HG03103 (cell line): ENCODE measurements at regions not wholly inside any gene's neighbourhood (a gene's known extent, or its start where the extent isn't known, plus 50 kb on each side); places are given as distances from the start of the nearest gene placed in this dataset.
"Not testable (repeated sequence)": the region's sequence is repeated elsewhere in the genome, so short reads cannot be mapped to it uniquely, and the experiment has no call there.

Experiments
- ATAC-seq: cut with Tn5 transposase; IDR thresholded peaks from one replicate; pipeline ENCODE4 v1.9.1; 2021; ENCODE audit warnings: low read depth; ENCODE audit not compliant: unreplicated experiment

DNA sequence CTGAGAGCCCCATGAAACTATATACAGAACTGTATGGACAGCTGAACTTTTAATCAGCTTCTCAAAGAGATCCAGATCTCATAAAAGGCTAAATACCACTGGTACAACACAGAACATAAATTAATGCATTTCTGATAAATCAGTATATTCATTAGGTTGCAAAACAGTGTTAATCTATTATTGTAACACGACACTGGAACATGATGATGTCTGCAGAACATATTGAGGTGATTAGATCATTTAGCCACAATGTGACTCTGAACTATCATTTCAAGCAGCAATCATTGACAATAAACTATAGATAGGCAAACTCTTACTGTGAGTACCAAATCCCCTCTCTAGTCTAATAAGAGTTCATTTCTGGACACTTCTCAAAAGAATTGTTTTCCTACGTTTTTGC lies 50.3 kb downstream of the GASK1B start:
- no peak for ATAC-seq

DNA sequence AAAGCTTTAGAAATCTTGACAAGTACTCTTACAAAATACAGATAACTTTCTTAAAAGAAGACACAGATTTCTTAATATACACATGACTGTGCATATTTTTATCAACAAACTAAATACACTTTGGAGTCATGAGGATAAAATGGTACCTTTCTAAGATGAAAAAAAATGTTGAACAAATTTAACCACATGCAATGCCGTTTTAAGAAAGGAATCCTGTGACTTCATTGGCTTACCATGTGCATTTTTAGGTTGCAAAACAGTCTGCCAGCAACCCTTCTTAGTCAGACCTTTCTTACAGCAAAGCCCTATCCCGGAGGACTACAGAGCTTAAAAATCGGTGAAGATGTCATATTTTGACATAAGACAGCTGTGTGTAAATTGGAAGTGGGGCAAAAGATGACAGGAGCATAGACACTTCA lies 51.7 kb downstream of the GASK1B start:
- ATAC-seq = no peak

DNA sequence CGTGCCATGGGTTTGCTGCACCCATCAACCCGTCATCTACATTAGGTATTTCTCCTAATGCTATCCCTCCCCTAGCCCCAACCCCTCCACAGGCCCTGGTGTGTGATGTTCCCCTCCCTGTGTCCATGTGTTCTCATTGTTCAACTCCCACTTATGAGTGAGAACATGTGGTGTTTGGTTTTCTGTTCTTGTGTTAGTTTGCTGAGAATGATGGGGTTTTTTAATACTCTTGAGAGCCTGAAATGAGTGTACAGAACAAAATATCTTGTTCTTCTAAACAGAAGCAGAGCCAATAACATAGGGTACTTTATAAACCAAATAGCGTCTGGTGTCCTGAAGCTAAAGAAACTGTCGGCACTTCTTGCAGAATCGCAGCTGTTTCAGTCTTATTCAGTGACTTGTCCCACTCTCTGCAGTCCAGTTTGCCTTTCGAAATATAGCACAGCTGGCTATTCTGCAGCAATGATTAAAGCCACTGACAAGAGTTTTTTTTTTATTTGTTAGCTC lies 52.1 kb downstream of the GASK1B start:
- ATAC-seq = not testable (repeated sequence)

DNA sequence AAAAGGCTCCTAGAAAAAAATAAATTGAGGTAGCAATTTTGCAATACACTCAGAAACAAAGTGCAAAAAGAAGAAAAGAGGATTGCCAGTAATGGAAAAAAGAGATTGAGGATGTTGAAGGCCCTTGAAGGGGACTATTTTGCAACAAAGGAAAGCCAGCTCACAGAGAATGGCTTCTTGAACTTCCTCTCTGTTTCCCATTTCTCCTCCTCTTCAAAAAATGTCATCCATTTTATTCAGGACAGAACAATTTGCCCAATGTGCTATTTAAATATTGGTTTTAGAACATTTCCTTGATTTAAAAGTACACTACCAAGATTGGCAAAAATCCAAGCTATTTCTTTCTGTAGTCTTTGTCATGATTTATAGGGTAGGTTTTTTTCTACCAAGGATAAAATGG lies 60.2 kb downstream of the GASK1B start:
- ATAC-seq = no peak

DNA sequence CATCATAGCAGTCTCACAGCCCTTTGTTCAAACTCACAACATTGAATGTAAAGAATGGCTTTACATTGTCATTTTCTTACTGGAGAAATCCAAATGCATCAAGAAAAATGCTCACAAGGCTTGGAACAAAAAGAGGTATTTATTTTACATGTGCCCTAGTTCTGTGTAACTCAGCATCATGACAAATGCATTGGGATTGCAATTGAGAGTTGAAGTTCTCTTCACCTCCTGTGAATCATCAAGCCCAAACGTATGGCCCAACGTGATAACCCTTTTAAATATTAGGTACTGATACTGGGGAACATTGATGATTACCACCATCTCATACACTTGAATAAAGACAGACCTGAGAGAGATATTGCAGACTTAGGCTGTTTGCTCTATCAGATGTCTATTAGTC lies 61.6 kb downstream of the GASK1B start:
- ATAC-seq = no peak

DNA sequence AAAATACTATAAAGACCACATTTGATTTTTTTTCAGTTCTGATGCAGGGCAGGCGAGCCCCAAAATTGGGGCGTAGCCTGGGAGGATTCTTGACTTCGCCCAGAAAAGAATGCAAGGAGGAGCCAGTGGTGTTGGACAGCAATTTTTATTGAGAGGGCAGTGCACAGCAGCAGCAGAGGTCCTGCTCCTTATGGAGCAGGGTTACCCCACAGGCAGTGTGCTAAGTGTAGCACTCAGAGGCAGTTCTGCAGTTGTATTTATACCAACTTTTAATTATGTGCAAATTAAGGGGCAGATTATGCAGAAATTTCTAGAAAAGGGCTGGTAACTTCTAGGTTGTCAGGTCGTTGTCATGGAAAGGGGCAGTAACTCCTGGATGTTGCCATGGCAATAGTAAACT lies 69.9 kb downstream of the GASK1B start:
- no peak for ATAC-seq

DNA sequence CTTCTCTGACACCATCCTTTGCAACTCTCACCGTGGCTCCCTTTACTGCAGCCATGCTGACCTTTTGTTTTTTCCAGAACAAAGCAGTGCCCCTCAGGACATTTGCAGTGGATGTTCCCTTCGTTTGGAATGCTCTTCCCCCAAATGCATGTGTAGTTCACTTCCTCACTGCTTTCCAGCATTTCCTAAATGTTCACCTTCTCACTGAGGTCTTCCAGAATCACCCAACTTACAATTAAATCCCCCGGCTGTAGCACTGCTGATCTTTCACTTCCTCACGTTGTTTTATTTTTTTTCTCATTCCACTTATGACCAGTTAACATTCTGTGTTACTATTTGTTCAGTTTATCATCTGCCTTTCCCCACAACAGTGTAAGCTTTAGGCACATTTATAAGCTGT lies 73.1 kb downstream of the GASK1B start:
- no peak for ATAC-seq

DNA sequence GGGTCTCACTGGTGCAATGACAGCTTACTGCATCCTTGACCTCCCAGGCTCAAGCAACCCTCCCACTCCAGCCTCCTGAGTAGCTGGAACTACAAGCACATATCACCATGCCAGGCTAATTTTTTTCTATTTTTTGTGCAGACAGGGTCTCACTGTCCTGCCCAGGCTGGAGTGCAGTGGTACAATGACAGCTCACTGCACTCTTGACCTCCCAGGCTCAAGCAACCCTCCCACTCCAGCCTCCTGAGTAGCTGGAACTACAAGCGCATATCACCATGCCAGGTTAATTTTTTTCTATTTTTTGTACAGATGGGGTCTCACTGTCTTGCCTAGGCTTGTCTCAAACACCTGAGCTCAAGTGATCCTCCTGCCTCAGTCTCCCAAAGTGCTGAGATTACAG lies 74.0 kb downstream of the GASK1B start:
- ATAC-seq = no peak

DNA sequence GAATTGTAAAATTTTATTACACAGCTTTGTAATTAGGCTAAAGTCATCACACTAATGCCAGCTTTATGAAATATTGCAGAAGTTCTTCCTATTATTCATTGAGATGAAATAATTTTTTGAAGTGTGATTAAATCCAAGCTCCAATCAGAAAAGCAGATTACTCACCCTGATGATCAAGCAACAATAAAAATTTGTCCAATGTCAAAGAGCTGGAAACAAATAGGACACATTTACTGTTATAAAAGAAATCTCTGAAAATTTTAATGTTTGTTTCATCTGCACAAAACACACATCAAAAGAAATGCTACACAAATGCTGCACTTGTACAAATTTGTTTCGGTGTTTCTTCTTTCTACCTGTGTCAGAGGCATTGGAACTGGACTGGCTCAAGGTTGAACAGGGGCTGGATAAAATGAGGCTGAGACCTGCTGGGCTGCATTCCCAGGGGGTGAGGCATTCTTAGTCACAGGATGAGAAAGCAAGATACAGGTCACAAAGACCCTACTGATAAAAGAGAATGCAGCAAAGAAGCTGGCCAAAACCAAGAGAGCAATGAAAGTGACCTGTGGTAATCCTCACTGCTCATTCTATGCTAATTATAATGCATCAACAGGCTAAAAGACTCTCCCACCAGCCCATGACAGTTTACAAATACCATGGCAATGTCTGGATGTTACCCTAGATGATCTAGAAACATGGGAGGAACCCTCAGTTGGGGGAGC lies 78.3 kb downstream of the GASK1B start:
- ATAC-seq = no peak

DNA sequence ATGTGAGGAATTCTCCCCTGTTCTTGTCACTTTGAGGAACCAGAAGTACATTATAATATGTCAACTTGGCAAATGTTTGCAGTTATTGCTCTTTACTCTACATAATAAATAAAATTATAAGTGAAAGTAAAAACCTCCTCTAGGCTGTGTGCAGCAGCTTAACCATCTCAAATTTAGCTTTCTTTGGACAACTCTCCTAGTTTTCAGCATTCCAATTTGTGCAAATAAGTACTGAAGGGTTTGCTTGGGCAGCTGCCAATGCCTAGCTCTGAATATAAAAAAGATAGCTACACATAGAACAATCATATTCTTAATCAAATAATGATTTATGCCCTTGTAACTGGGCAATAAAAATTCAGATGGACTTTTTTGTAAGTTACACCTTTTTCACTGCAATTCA lies 82.5 kb downstream of the GASK1B start:
- no peak for ATAC-seq

DNA sequence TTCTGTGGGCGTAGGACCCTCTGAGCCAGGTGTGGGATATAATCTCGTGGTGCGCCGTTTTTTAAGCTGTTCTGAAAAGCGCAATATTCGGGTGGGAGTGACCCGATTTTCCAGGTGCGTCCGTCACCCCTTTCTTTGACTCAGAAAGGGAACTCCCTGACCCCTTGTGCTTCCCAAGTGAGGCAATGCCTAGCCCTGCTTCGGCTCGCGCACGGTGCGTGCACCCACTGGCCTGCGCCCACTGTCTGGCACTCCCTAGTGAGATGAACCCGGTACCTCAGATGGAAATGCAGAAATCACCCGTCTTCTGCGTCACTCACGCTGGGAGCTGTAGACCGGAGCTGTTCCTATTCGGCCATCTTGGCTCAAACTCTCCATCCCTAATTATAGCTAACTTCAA lies 82.9 kb downstream of the GASK1B start:
- not testable (repeated sequence) for ATAC-seq

DNA sequence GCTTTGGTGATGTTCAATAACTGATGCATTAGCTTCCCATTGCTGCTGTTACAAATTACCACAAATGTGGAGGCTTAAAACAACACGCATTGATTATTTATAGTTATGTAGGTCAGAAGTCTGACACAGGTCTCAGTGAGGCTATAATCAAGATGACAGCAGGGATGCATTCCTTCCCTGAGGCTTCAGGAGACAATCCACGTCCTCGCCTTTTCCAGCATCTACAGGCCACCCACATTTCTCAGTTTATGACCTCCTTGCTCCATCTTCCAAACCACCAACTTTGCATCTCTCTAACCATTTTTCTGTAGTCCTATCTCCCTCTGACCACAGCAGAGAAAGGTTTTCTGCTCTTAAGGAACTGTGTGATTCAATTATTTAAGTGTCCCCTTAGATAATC lies 92.5 kb downstream of the GASK1B start:
- no peak for ATAC-seq

DNA sequence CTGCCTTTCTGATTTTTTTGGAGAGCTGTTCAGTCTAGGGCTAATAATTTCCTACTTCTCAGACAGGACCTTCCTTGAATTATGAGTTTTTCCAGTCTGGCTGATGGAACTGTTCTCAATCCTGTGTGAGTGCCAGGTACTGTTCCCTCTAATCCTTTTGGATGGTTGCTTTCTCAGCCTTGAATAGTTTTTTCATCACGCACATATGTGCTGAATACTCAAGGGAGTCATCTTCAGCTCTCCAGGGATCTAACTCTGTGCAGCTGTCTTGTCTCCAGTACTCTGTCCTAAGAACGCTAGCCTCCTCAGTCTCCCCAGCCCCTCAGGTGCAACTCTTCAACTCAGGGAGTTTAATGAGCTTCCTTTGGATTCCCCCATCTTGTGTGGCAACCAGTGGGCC lies 93.2 kb downstream of the GASK1B start:
- no peak for ATAC-seq

DNA sequence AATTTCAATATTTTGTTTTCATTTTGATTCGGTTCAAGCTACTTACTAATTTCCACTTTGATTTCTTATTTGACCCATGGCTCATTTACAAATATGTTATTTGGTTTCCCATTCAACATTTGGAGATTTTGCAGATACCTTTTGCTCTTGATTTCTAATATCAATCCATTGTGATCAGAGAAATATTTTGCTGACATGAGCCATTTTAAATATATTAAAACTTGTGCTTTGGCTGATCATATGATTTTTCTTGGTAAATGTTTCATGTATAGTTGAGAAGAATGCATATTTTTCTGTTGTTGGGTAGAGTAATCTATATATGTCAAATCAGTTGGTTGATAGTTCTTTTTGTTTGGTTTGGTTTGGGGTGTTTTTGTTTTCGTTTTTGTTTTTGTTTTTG lies 95.0 kb downstream of the GASK1B start:
- no peak for ATAC-seq

DNA sequence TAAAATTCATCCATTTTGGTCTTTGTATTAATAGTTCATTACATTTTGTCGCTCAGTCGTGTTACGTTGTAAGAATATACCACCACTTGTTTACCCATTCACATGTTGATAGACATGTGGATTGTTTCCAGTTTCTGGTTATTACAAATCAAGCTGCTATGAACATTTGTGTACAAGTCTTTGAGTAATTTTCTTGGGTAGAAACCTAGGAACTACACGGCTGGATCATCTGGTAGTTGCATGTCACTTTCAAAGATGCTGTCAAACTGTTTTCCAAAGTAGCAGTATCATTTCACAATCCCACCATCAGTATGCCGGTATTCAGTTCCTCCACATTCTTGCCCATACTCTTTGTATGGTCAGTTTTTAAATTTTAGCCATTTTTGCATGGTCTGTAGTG lies 98.0 kb downstream of the GASK1B start:
- ATAC-seq = no peak

DNA sequence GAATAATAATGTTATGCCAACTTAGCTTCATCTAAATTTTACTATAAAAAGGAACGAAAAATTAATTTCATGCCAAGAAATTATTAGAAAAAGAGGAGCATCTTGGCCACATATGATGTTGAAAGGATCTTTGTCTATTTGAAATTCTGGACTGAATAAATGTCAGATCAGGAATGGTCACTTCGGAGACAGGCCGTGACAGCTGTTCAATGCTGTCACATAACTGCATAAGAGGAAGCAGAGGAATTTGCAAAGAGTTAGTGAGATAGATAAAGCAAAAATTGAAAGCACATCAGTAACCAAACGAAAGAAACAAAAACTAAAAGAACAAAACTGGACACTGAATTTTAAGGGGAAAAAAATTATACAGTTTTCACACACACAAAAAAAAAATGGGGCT lies 100.9 kb downstream of the GASK1B start:
- ATAC-seq = no peak

DNA sequence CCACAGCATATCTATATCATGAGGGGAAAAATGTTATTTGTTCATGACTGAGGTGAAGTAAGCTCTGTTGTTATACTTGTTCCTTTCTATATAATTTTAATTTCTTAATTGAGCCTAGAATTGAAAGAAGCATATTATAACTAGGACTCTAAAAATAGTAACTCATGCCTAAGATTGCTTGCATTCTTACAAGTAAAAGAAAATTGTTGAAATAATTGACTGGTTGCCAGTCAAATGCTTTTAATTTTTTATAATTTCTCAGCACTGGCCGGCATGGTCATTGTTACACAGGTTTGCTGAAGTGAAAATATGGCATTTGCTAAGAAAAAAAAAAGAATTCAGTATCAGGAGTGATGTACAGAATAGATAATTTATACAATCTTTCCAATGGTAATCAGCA lies 104.8 kb downstream of the GASK1B start:
- no peak for ATAC-seq

DNA sequence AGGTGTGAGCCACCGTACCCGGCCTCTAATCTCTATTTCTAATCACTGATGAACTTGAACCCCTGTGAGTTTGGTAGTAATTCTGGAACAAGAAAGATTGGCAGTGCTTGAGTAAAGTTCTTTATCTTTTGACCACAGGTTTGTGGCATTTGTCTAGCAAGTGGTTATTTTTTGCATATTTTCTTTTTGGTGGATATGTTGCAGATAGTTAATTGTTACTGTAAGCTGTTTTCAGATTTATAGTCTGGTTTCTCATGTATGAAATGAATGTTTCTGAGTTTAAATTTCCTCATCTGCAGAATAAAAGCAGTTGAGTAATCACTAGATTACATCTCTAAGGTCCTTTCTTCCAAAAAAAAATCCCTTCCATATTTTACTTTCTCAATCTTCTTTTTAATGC lies 105.2 kb downstream of the GASK1B start:
- ATAC-seq = no peak

DNA sequence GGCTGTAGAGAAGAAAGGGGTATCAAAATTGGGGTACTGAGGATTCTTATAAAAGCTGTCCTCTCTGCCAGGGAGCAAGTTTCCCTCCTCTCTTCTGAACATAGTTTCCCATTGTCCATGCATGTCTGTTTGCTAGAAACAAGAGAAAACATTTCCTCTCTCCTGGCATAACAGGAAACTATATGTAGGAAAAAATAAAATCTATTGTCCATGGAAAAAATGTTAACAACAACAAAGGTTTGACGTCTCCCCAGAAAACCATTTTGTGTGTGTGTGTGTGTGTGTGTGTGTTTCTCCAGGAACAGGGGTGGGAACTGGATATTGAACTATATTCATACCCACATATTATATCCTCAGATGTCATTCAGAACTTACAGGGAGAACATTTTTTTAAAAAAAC lies 107.2 kb downstream of the GASK1B start:
- ATAC-seq = no peak

DNA sequence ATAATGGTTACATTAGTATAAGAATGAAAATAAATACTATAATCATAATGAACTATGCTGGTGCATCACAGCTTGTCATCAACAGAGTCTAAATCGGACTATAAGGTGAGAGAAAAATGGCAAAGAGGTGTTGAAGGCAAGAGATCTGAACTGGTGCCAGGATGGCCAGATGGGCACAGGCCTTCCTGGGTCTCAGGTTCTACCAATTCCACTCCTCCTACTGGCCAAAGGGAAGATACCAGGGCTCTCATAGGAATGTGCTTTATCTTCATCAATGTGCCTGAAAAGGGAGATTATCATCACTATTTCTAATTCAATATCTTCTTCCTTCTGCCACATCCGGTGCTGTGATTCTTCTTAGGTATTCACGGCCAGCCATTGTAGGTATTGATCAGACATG lies 107.6 kb downstream of the GASK1B start:
- no peak for ATAC-seq

DNA sequence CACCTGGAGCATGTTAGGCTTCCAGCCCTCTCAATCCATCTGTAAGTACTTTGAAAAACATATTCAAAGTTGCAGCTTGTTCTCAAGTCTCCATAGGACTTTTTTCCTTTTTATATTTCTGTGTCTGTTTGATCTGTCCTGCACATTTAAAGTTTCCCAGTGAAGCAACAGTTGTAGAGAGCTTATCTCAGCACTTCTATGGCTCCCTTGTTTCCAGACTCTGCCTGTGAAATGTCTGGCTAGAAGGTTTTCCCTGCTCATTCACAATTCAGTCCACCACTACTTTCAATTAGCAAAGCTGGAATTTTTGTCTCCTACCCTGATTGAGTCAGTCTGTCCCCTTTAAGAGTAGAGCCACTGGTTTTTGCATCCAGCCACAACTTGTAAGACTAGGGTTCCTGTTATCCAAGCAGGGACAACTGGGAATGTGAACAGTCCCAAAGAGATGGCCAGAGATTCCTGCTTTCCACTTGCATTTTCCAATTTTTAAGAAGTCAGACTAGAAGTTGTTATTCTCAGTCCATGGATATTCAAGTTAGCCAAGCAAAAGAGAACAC lies 116.1 kb downstream of the GASK1B start:
- ATAC-seq = no peak

DNA sequence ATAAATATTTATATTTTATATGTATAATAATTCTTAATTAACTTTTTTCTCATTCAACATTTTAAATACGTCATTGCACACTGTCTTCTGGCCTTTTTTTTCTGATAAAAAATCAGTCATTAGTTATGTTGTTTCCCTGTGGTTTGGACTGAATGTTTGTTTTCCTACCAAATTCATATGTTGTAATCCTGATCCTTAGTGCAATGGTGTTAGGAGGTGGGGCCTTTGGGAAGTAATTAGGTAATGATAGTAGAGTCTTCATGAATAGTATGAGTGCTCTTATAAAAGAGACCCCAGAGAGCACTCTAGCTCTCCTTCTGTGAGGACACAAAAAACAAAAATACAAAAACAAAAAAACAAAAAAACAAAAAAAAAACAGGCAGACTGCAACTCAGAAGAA lies 117.2 kb downstream of the GASK1B start:
- no peak for ATAC-seq

DNA sequence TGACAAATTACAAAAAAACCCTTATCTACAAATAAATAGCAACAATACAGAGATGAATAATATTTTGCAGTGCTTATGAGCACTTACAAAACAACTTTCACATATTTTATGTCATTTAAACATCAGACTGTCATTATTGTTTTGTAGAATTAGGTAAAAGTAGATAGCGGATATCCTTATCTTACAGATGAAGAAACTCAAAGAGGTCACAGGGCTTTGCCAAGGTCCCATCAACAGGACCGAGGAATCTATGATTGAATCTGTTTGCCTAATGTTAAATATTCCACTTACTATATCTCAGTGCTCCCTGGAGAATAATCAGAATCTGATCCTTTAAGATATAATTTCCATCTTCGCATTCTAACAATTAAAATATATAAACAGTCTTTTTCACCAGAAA lies 119.0 kb downstream of the GASK1B start:
- no peak for ATAC-seq
